Stromal cell of bone marrow (primary cell): ENCODE measurements at regions not wholly inside any gene's neighbourhood (a gene's known extent, or its start where the extent isn't known, plus 50 kb on each side); places are given as distances from the start of the nearest gene placed in this dataset.

ENCODE experiments used
- DNase-seq: peaks from one replicate; pipeline ENCODE4 v3.0.0-alpha.2; 2012; ENCODE audit warnings: low read depth

DNA sequence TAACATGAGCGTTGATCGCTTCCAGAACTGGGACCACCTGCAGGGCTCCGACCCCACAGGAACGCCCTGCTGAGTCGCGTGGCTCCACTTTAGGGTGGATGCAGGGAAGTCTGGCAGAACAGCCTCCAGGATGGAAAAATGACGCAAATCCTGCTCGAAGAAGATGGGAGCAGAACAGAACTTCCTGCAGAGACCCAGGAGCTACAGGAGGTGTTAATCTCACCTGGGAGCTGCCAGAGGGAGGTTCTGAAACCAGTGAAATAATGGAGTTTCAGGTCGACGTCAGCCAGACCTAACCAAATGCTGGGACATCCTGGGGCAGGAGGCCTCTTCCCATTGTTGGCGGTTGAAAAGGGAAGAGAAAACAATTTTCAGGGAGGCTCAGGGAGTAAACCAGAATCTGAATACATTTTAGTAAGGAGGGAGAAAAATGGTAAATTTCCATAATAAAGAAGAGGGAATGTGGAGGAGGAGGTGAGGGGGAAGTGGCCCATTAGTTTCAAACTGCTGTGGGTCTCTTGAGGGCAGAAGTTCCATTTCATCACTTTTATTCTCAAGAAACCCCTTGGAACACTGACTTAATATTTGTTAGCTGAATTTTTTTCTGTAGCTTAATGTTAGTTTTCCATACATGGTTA lies 558.4 kb upstream of the CDH4 start:
- DNase-seq: no peak

DNA sequence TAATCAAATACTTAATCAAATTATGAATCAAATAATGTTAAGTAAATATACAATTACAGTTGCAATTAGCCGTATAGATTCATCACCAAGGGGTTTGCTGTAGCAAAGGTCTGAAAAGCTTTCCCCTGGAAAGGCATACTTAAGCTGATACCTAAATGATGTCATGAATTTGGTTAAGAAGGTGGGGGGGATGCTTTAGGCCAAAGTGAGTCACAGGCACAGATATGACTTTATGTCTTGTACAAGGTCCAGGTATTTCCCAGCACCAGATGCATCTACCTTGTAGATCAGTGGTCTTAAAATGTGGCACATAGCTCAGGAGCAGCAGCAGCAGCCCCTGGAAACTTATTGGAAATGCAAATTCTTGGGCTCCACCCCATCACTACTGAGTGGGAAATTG lies 557.3 kb upstream of the CDH4 start:
- DNase-seq: no peak

DNA sequence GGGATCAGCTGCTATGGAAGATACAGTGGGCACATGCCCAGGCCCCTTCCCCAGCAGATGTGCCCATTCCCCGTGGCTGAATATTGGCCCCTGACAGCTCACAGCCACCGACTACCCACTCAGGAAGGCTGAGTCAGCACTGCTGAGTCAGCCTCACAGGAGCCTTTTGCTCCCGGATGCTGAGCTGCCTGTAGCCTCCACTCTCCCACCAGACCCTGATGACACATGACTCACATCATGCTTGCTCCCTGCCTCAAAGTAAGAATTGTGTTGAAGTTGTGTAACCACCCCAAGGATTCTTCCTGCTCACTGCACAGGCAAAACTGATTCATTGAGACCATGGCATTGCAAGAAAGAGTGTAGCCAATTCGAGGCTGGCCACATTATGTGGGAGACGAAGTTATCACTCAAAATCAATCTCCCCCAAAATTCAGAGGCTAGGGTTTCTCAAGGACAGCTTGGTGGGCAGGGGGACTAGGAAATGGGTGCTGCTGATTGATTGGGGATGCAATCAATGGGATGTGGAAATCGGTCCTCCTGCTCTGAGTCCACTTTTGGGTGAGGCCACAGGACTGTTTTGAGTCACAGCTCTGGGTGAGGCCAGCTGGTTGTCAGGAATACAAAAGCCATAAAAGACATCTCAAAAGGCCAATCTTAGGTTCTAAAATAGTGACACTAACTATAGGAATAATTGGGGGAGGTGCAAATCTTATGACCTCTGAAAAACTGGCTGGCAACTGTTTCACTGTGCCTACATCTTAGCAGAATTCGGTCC lies 556.6 kb upstream of the CDH4 start:
- peak; percentile 87 for DNase-seq

DNA sequence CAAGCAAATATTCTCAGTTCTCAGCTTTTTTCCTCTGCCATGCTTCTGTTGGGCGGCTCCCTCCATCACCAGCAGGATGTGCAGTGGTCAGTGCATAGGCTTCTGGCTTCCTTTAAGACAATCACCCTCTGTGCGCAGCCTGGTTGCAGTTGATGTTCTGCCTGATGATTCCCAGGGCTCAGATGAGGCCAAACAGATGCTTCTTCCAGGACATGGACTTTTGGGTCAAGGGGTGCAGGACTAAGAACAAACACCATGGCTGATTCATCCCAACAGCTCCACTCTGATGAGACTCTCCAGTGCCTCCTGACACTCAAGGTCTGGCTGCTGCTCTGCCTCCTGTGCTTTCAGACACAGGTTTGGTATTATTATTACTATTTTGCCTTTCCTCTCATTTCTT lies 554.8 kb upstream of the CDH4 start:
- no peak for DNase-seq

DNA sequence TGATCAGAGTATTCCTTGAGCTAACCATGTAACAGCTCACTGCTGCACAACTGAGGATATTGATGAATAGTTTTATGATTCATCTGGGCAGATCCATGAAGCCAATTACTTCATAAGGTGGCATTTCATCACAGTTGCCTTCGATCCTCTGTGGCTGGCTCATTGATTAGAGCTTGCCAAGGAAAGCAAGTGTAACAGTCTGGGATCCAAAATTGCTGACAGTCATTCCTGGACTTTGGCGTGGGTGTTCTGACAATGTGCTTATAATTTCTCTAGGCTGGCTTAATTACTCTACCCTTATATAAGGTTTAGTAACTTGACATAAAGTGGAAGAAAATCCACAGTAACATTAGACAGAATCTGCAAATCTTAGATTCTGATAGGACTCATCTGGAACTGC lies 551.3 kb upstream of the CDH4 start:
- peak; percentile 9 for DNase-seq

DNA sequence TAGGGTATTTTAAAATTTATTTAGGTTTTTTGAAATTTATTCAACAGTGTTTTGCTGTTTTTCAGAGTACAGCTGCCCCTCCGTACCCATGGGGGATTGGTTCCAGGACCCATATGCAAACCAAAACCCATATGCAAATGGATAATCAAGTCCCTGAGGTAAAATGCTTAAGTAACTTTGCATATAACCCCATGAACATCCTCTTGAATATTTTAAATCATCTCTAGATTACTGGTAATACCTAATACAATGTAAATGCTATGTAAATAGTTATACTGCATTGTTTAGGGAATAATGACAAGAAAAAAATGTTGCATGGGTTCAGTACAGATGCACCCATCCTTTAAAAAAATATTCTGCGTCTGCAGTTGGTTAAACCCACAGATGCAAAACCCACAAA lies 547.9 kb upstream of the CDH4 start:
- no peak for DNase-seq

DNA sequence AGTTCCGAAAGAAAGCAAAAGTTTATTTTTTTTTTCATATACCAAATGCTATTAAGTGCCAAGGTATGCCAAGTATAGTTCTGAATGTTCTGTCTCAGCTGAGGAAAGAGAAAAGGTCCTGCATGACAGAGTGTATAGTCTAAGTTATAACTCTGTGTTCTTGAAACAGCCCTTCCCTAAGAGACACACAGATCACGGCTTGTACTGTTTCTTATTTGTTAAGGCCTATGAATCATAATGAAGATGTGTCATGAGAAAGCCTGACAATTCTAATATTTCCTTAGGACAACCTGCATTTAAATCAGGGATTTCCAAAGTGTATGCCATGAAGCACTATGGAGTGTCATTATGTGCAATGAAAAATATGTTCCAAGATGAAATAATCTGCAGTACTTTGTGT lies 538.7 kb upstream of the CDH4 start:
- no peak for DNase-seq

DNA sequence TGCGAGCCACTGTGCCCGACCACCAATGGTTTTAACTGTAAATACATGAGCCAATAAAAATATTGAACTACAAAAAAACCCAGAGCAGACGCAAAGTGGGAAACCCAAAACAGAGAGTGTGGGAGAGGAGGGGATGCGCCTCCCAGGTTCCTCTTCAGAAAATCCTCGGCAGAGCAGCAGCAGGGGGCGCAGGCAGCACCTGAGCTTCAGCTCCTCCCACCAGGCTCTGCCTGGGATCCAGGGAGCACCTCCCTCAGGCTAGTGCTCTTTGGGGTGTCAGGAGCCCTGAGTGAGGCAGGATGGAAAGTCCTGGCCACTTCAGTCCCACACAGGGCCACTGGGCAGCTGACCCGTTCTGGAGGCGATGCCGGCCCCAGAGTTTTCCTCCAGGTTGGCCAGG lies 536.9 kb upstream of the CDH4 start:
- DNase-seq: no peak

DNA sequence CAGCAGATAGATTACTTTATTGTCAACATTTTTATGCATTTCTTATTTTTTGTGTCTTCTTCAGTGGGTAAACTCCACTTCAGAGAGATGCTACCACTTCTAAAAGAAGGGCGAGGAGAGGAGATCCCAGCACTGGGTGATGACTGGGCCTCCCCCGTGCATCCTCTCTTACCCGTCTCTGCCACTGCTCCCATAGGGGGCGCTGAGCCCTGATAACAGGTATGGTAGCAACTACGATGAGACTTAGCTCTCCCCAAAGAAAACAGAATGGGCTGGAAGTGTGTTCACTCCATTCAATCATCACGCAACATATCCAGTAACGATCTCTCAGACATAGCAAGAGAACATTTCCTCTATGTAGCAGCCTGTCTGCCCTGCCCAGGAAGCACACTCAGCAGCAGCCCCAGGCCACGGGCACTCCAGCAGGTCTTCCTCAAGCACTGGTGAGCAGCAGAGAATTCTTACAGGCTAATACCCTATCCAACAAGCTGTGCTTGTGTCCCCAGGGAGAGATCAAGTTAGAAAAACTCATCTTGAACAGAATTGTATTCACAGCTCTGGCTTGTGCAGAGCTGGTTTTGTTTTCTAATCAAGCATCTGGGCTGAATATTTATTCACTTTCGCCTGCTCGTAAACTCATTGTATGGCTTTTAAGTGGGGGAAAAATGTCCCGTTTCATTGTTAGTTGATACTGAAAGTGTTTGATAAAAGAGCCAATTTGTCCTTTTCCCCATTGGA lies 533.1 kb upstream of the CDH4 start:
- DNase-seq: no peak

DNA sequence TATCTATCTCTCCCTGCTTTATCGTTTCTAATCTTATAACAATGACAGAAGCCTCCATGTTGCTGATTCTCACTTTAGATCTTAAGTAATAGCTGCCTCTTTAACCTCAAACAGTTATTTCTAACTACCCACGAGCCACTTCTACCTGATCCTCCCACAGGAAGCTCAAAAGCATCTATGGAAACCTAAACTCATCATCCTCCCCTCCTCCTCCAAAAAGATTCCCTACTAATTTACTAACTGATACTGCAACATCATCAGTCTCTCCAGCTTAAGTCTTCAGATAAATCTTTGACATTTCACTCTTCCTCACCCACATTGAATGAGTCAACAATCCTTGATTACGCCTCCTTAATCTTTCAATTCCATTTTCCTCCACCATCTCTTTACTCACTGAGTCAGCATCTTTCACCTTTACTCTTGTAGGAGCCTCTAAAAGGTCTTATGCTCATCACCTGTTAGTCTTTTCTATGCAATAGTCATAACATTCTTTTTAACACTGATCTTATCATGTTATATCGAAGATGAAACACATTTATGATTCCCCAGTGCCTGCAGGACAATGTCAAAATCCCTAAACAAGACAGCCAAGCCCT lies 526.7 kb upstream of the CDH4 start:
- DNase-seq: no peak

DNA sequence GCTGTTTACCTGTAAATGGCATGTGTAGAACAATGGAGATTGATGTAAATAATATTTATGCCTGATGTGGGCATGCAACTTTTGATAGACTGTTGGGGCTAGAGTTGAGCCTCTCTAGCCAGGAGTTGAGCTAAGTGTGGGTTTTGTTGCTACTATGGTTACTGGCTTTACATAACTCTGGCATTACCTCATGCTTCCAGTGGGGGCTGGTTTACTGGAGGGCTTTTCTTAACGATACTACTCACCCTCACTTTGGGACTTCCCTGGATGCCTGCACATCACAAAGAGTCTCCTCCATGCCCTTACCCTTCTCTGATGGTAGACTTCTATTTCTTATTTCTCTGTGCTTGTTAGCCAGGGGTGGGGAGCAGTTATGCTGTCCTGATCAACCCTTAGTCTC lies 524.6 kb upstream of the CDH4 start:
- no peak for DNase-seq

DNA sequence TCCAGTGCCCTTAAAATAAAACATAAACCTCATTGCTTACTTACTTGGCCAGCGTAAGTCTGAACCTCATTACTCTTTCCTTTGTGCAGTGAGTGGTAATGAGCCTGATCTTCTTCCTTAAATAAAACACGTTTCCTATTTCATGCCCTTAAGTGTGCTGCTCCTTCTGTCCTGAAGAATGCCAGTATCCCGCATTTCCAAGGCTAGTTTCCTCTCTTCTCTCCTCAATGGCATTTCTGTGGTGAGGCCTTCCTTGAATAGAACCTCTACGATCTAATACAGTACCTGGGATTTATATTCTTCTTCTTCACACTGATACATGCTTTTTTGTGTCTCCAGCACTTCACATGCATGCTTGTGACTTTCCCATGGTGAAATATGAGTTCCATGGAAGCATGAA lies 523.4 kb upstream of the CDH4 start:
- no peak for DNase-seq

DNA sequence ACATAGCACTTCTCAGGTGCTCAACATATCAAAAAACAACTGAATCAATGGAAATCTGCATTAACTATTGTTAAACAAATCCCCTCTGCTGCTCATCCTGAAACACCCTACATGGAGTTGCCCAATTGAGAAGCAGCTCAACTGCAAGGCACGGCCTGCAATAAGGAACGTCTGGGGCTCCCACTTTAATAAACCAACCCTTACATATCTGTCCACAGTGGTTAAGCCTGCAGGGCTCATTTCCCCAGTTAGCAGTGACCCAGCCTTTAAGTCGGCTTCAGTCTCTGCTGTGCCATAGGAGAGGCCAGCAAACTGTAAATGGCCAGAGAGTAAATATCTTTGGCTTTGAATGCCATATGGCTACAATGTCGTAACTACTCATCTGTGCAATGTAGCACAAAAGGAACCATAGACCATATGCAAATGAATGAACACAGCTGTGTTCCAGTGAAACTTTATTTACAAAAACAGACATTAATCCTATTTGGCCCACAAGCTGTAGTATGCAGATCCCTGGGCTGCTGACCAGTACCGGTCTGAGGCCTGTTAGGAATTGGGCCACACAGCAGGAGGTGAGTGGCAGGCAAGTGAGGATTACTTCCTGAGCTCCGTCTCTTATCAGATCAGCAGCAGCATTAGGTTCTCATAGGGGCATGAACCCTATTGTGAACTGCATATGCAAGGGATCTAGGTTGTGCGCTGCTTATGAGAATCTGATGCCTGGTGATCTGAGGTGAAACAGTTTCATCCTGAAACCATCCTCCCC lies 522.7 kb upstream of the CDH4 start:
- no peak for DNase-seq

DNA sequence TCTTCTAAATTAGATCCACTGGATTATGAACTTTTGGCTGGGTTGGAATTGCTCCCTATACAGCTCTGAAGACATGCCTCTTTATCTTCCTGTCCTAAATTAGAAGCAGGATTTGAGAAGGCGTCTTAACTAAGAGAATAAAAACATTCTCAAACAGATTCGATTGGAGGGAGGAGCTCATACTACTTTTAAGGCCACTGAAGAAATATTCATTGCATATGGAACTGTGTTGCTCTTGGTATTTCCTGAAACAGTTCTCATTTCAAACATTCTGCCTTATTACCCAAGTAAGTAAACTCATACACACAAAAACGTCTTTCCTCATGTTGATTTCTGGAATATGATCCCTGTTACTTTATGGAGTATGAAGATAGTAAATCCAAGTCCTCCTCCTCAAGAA lies 519.7 kb upstream of the CDH4 start:
- no peak for DNase-seq

DNA sequence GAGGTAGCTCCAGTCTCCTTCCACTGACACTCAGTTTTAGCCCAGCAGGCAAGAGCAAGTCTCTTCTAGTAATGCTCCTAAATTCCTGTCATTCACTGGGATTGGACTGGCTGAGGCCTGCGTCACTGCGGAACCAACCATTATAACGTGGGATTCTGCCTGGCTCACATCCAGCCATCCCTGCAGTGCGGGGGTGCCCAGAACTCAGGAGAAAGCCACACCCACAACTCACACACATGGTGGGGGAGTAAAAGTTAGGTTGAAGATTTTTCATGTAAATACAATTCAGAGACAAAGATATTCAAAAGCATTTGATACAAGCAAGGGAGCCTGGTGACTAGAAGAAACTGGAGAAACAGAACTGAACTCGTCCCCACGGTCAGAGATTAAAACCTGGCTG lies 504.0 kb upstream of the CDH4 start:
- DNase-seq: no peak

DNA sequence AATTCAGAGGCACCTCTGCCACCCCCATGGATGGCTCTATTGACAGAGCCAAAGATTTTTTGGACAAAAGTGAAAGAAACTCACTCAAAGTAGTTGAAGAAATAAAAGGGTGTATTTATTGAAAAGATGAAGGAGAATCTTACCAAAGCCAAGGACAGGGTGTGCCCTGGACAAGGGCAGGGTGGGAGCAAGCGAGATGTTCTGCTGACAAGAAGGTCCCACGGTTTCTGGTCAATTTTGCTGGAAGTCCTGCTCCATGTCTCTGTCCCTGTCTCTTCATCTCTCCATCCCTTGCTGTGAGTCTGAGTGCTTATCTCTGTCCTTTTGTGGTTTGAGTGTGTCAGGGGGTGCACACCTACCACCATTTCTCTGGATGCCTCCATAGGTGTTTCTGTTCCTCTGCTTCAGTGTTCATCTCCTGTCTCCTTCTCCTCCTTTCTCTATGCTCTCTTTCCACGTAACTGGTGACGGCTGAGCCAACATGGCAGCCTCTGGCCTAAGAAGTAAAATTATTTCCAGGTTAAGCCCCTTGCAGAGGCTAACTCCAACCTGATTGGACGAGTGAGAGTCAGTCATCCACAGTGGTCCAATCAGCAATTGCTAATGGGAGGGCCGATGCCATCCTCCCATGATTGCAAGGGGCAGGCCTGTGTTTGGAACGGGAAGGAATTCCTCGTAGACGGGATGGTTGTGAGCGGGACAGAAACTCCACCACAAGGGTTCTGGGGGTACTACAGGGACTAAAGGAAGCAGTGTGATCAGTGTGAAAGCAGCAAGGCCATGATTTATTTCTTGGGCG lies 502.1 kb upstream of the CDH4 start:
- no peak for DNase-seq

DNA sequence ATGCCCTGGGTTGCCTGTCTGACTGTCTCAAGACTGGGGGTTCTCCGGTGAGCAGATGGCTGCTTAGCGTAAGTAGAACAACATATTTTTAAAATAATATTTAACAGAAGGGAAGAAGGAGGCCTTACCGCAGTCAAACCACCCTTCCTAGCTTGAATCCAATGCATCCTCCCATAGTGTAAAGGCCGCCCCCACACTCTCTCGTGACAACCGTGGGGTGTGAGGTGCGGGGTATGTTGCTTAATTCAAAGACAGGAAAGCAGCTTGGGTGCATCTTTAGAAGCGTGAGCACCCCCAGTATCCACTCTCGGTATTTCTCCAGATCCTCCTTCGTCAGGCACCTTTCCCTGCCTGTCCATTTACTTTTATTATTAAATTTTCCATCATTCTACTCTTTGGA lies 501.2 kb upstream of the CDH4 start:
- DNase-seq: no peak

DNA sequence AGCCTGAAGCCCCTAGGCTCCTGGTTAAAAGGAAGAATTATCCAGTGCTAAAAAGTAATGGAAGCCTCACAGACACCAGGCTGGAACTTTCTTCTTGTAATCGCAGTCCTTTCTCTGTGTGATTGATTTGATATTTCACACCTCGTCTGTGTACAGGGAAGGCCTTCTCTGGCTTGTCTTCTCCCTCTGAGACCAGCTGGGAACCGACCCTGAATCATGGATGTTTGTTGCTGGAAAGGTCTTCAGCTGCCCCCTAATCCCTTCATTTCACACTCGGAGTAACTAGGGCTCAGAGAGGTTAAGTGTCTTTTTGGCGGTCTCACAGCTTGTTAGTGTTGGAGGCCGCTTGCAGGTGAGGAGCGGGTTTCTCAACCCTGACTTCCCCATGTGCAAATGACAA lies 500.2 kb upstream of the CDH4 start:
- no peak for DNase-seq

DNA sequence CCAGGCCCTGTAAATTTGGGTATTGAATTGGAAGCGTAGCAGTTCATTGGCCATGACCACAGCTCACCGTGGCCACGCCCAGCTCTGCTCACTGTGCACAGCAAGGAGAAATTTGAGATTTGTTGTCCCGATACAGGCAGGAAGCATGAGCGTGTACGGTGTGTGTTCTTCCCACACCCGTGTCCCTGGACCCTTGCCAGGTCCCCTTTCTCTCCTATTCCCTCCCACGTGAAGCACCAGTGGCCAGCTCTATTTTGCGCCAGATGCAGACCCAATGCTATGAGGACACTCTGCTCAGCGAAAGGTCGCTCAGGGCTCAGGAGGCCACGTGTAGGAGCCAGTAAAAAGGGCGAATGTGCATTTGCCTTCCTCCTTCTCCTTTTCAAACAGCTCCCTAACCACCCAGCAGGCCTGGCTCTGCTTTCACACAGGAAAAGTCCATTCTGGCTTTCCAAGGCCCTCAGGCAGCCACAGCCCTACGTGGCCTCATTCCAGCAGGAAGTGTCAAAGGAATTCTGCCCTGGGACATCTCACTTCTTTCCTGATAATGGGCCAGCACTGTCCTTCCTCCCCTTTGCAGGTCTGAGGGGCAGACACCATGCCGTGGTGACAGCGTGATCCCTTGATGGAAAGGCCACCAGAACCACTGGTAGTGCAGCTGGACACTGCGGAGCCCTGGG lies 499.2 kb upstream of the CDH4 start:
- DNase-seq: no peak

DNA sequence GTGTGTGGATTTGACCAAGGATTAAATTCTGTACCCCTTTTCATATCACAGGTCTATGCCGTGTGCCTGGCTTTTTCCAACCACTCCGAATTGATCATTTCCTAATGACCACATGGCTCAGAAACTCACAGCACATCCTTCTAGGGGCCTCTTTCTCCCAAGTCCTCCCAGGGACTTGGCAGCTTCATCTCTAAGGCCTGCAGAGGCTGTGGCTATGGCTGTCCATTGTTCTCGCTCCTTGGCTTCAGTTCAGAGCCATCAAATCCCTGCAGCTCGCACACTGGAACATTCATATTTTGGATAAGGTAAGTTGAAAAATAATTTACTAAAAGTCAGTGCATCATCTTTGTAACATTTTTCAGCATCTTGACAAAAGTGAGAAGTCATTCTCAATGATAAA lies 497.2 kb upstream of the CDH4 start:
- DNase-seq: no peak

DNA sequence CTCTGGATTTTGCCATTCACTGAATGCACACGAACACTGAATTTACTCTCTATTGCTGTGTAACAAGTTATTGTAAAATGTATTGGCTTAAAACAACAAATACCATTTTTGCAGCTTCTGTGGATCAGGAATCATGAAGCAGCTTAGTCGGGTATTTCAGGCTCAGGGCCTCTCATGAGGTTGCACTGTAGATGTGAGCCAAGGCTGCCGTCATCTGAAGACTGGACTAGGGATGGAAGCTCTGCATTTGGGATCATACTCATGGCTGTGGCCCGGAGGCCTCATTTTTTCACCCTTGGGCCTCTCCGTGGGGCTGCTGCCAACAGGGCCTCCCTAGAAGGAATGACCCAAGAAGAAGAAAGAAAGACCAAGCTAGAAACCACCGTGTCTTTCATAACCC lies 492.4 kb upstream of the CDH4 start:
- no peak for DNase-seq
